ENCODE measurements at regions not wholly inside any gene's neighbourhood (a gene's known extent, or its start where the extent isn't known, plus 50 kb on each side); places are given as distances from the start of the nearest gene placed in this dataset.

GRCh38 chr9:115507148-115507547 lies 389.2 kb upstream of the TNC start:
- no peak for DNase-seq
- Histone ChIP-seq H2AFZ (ENCODE audit: low read length) (no peak overlapping the region), H3K14ac (ENCODE audit: insufficient read depth, low read length) (no peak overlapping the region), H3K23ac (ENCODE audit: insufficient read length, low read depth, low read length) (no peak overlapping the region), H4K8ac (replicated peaks; ENCODE audit: insufficient read length, low read depth, low read length) (no peak overlapping the region), H3K18ac (ENCODE audit: insufficient read length, low read depth, low read length) (no peak overlapping the region), H2BK120ac (ENCODE audit: low read depth, low read length, poor library complexity, severe bottlenecking) (no peak overlapping the region), H3K27ac (ENCODE audit: insufficient read length, low read depth, low read length) (no peak overlapping the region), H3K79me1 (ENCODE audit: insufficient read depth, low read depth, low read length, poor library complexity, severe bottlenecking) (no peaks in the 10 kb centered on the region), H2BK20ac (ENCODE audit: low read depth, low read length, poor library complexity, severe bottlenecking) (no peak overlapping the region), H4K5ac (ENCODE audit: insufficient read length, low read depth, low read length) (no peak overlapping the region), H2AK5ac (ENCODE audit: insufficient read length, low read length) (no peak overlapping the region), H2BK5ac (ENCODE audit: insufficient read length, low read length) (no peak overlapping the region), H2BK15ac (ENCODE audit: low read depth, low read length) (no peak overlapping the region), H3T11ph (ENCODE audit: low read length) (no peak overlapping the region), H3K4me2 (ENCODE audit: insufficient read depth, insufficient read length, low read length) (no peak overlapping the region), H3K4ac (ENCODE audit: low read depth, low read length) (no peak overlapping the region), H3K56ac (ENCODE audit: insufficient read length, low read depth, low read length) (no peak overlapping the region), H3K9me3 (ENCODE audit: control insufficient read depth, low read depth, low read length) (no peaks in the 10 kb centered on the region), H4K20me1 (ENCODE audit: control insufficient read depth, insufficient read depth, insufficient read length) (no peaks in the 10 kb centered on the region), H3K79me2 (ENCODE audit: insufficient read depth, low read length) (no peaks in the 10 kb centered on the region), H3K9ac (ENCODE audit: extremely low read depth, insufficient read length, low read length) (no peak overlapping the region), H3K27me3 (ENCODE audit: insufficient read depth, low read length) (no peaks in the 10 kb centered on the region), H4K91ac (ENCODE audit: insufficient read length, low read depth, low read length) (no peak overlapping the region), H3K23me2 (ENCODE audit: insufficient read length, low read depth, low read length, poor library complexity, severe bottlenecking) (no peaks in the 10 kb centered on the region), H2BK12ac (ENCODE audit: insufficient read length, low read depth, low read length) (no peak overlapping the region), H3K4me1 (ENCODE audit: insufficient read depth, low read length) (no peaks in the 10 kb centered on the region; the same call in 1 of the 2 replicates)
- H3K27me3 Mint-ChIP-seq (ENCODE audit: low read depth): no peaks in the 10 kb centered on the region
- TF ChIP-seq CTCF (conservative IDR thresholded peaks at IDR 0.05): no peak
- H3K36me3 Mint-ChIP-seq (ENCODE audit: insufficient read depth in 1 of 3, low read depth in 3 of 3): peaks cover 7 to 9% (median 8%) of the 10 kb centered on the region in 3 experiments; a peak in 5 of 7 replicates
- peaks cover 0 to 3% of the 10 kb centered on the region in 2 experiments; a peak in 2 of 4 replicates for H3K4me1 Mint-ChIP-seq
- peaks cover 4% of the 10 kb centered on the region in 2 experiments; a peak in 3 of 5 replicates for H3K9me3 Mint-ChIP-seq
- H3K4me3 Mint-ChIP-seq: no peak overlapping the region
- H3K27ac Mint-ChIP-seq: peak overlapping the region in 1 of 3 experiments; percentile 4; a peak in 1 of 7 replicates
